Stimulated activated effector memory CD8-positive, alpha-beta T cell treated with anti-CD3 and anti-CD28 coated beads, Interleukin-12 subunit alpha, Interleukin-12 subunit beta, amount 100 ng/mL, for 72 hours (primary cell): ENCODE measurements at regions not wholly inside any gene's neighbourhood (a gene's known extent, or its start where the extent isn't known, plus 50 kb on each side); places are given as distances from the start of the nearest gene placed in this dataset.

Source experiments
- ATAC-seq: fragments of 150-1000 bp; cut with Tn5 transposase; 2 replicates; pipeline ENCODE4 v1.10.0; 2021
- DNase-seq, 2 donors: peaks; one replicate each; pipeline ENCODE4 v3.0.0; 2021 to 2022; ENCODE audit warnings: low spot score in 2 of 2
- H3K27ac Mint-ChIP-seq: one replicate; pipeline ENCODE4 v1.8.0; 2022; ENCODE audit warnings: mild to moderate bottlenecking, mixed read lengths
- H3K36me3 Mint-ChIP-seq: one replicate; pipeline ENCODE4 v1.8.0; 2022; ENCODE audit warnings: mild to moderate bottlenecking, mixed read lengths
- H3K4me1 Mint-ChIP-seq: one replicate; pipeline ENCODE4 v1.8.0; 2022; ENCODE audit warnings: mixed read lengths
- H3K4me3 Mint-ChIP-seq: one replicate; pipeline ENCODE4 v1.8.0; 2022; ENCODE audit warnings: mild to moderate bottlenecking, mixed read lengths
- H3K9me3 Mint-ChIP-seq: one replicate; pipeline ENCODE4 v1.8.0; 2022; ENCODE audit warnings: mixed read lengths

GRCh38 chr1:232376632-232377493 is 253.1 kb downstream of the SIPA1L2 start:
- no peaks in the 10 kb centered on the region for H3K9me3 Mint-ChIP-seq
- DNase-seq (no peak), ATAC-seq (no peak)
- H3K4me1 Mint-ChIP-seq: no peaks in the 10 kb centered on the region
- H3K4me3 Mint-ChIP-seq: no peak overlapping the region
- no peaks in the 10 kb centered on the region for H3K36me3 Mint-ChIP-seq
- no peak overlapping the region for H3K27ac Mint-ChIP-seq

DNA sequence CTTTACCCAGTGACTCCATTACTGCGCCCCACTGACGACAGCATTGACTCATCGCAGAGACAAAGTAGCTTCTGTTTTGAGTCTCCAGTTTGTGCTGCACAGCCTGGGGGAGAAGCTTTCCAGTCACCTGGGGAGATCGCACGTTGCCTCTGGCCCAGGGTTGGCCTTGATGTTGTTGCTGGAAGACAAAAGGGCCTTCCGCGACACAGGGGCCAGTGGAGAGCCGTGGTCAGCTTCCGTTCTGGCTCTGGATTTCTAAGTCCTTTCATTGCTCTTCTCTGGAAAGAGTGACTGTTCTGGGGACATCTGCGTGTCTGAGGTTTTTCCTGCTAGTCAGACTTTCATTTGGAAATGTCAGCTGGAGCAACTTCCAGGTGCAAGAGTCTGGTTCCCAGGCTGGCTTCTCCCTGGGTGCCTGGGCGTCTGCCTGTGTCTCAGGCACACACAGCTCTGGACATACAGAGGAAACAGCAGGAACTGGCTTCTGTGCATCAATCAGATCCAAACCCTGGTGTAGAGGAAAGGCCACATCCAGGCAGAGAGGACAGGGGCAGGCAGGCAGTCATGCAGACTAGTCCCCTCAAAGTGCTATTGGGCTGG is 257.0 kb downstream of the SIPA1L2 start:
- ATAC-seq: no peak
- no peaks in the 10 kb centered on the region for H3K4me1 Mint-ChIP-seq
- no peaks in the 10 kb centered on the region for H3K36me3 Mint-ChIP-seq
- no peak overlapping the region for H3K4me3 Mint-ChIP-seq
- no peak overlapping the region for H3K27ac Mint-ChIP-seq
- no peaks in the 10 kb centered on the region for H3K9me3 Mint-ChIP-seq
- no peak for DNase-seq

DNA sequence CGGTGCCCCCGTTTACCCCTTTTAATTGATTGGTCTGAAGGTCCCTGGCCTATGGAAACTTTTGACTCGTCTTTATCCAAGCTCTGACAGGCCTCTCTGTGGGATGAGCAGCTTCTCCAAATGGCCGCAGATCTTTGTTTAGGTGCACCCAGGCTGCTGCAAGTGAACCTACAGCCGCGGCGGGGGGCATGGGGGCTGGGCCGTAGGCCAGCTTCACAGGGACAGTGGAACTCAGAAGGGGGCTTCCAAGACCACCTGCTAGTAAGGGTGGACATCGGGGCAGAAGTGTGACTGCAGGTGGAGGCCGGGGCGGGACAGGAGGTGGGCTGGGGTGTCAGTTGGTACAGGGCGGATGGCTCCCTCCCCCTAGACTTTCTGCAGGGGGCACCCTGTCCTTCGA is 257.5 kb downstream of the SIPA1L2 start:
- Mint-ChIP-seq H3K4me1 (no peaks in the 10 kb centered on the region), H3K27ac (no peak overlapping the region), H3K4me3 (no peak overlapping the region), H3K36me3 (no peaks in the 10 kb centered on the region), H3K9me3 (no peaks in the 10 kb centered on the region)
- ATAC-seq: peak; percentile 38
- DNase-seq: no peak

DNA sequence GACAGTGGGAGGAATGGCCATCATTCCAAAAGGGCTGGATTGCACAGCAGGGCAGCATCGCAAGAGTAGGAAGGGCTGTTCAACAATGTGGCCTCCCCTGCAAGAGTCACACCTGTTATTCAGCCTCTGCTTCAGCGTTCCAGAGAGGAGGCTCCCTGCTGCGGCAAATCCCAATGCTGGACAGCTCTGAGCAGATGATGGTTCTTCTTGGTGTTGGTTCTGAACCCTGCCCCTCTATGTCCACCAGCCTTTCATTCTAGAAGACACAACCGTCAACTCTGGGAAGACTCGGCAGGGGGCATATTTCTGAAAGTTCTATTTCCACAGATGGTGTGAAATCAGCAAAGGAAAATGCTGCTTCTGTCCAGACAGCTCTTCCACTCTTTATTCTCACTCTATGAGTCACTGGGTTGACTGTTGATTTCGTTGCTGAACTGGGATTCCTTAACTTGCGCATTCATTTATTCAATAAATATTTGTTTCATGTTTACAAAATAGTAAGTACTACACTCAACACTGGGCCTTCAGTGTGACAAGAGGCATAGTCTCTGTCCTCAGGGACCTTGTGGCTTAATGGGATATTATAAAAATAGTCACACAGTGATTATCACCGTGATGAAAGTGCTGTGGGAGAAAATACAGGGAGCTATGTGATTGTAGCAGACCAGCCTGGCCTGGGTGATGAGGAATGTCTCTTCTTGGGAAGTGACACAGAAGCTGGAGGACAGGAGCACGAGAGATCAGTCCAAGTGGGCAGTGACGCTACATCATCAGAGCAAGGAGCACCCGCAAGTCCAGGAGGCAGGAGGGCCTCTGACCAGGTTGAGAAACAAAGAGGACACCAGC is 260.3 kb downstream of the SIPA1L2 start:
- ATAC-seq (no peak), DNase-seq (no peak)
- Mint-ChIP-seq H3K27ac (no peak overlapping the region), H3K9me3 (no peaks in the 10 kb centered on the region), H3K4me1 (no peaks in the 10 kb centered on the region), H3K36me3 (no peaks in the 10 kb centered on the region), H3K4me3 (no peak overlapping the region)

DNA sequence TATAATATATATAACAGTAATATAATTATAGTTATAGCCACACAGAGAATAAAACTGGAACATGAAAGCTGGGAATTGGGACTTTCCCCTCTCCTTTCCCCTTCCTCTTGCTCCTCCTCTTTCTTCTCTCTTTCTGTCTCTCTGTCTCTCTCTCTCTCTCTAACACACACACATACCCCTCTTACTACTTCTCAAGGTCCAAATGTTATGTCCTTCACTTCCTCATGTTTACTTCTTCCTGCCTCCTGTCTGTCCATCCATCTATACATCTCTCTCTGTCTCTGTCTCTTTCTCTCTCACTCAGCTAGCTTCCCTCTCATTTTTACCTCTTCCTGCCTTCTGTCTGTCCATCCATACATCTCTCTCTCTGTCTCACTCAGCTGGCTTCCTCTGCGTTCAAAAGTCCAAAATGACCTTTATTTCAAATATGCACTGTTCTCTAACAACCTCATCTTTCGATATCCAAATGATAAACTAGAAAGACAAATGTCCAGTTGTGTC is 261.1 kb downstream of the SIPA1L2 start:
- ATAC-seq (no peak), DNase-seq (no peak)
- Mint-ChIP-seq H3K9me3 (no peaks in the 10 kb centered on the region), H3K4me3 (no peak overlapping the region), H3K36me3 (no peaks in the 10 kb centered on the region), H3K4me1 (no peaks in the 10 kb centered on the region), H3K27ac (no peak overlapping the region)

DNA sequence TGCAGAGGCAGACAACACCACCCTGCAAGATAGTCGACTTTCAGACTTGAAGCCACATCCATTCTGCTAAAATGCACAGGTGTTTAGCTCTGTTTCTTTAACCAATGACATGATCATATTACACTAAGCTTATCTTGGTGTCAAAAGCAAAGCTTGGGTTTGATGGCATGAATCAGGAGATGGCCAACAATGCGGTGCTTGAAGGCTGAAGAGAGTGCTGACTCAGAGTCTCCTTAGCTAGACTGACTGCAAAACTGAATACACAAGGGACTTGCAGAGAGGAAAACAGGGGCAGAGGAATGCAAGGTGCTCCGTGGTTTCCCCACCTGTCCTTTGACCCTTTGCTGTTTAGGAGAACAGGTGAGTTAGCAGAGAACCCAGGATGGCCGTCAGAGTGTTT is 262.6 kb downstream of the SIPA1L2 start:
- ATAC-seq: no peak
- DNase-seq: no peak
- H3K4me3 Mint-ChIP-seq: no peak overlapping the region
- H3K27ac Mint-ChIP-seq: no peak overlapping the region
- H3K9me3 Mint-ChIP-seq: no peaks in the 10 kb centered on the region
- no peaks in the 10 kb centered on the region for H3K4me1 Mint-ChIP-seq
- no peaks in the 10 kb centered on the region for H3K36me3 Mint-ChIP-seq

GRCh38 chr1:232364654-232365382 is 265.1 kb downstream of the SIPA1L2 start:
- Mint-ChIP-seq H3K4me1 (no peaks in the 10 kb centered on the region), H3K9me3 (no peaks in the 10 kb centered on the region), H3K36me3 (no peaks in the 10 kb centered on the region), H3K4me3 (no peak overlapping the region), H3K27ac (no peak overlapping the region)
- DNase-seq (no peak), ATAC-seq (no peak)

GRCh38 chr1:232363008-232363407 is 266.9 kb downstream of the SIPA1L2 start:
- no peak overlapping the region for H3K4me3 Mint-ChIP-seq
- no peaks in the 10 kb centered on the region for H3K4me1 Mint-ChIP-seq
- H3K36me3 Mint-ChIP-seq: no peaks in the 10 kb centered on the region
- no peak overlapping the region for H3K27ac Mint-ChIP-seq
- ATAC-seq (no peak), DNase-seq (no peak)
- no peaks in the 10 kb centered on the region for H3K9me3 Mint-ChIP-seq

DNA sequence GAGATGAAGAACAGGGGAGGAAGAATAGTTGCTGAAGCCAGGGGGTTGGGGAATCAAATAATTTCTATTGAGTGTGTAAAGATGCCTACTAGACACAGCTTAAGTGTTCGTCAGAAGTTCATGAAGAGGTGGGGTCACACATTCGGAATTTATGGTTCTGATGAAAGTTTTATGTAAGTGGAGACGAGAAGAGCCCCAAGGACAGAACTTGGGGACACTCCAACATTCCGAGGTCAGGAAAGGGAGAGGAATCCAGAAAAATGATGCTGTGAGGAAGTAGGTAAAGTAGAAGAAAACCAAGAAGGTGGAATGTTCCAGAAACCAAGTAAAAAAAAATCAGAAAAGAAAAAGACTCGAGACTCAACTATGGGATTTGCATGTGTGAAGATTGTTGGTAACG is 272.5 kb downstream of the SIPA1L2 start:
- no peaks in the 10 kb centered on the region for H3K4me1 Mint-ChIP-seq
- DNase-seq: no peak
- no peak for ATAC-seq
- no peak overlapping the region for H3K27ac Mint-ChIP-seq
- H3K4me3 Mint-ChIP-seq: no peak overlapping the region
- H3K9me3 Mint-ChIP-seq: no peaks in the 10 kb centered on the region
- no peaks in the 10 kb centered on the region for H3K36me3 Mint-ChIP-seq

- no peak for ATAC-seq
Measured at GRCh38 chr1:232355162-232356006, 274.5 kb downstream of the SIPA1L2 start.

GRCh38 chr1:232353001-232353400 is 276.9 kb downstream of the SIPA1L2 start:
- Mint-ChIP-seq H3K27ac (no peak overlapping the region), H3K36me3 (no peaks in the 10 kb centered on the region), H3K9me3 (no peaks in the 10 kb centered on the region), H3K4me3 (no peak overlapping the region), H3K4me1 (no peaks in the 10 kb centered on the region)
- DNase-seq: no peak
- no peak for ATAC-seq

More at GRCh38 chr1:232355162-232356006, 274.5 kb downstream of the SIPA1L2 start:
- no peak overlapping the region for H3K27ac Mint-ChIP-seq
- H3K4me1 Mint-ChIP-seq: no peaks in the 10 kb centered on the region
- H3K9me3 Mint-ChIP-seq: no peaks in the 10 kb centered on the region
- DNase-seq: no peak
- H3K4me3 Mint-ChIP-seq: no peak overlapping the region
- no peaks in the 10 kb centered on the region for H3K36me3 Mint-ChIP-seq

GRCh38 chr1:232352366-232352765 is 277.6 kb downstream of the SIPA1L2 start:
- ATAC-seq (no peak), DNase-seq (no peak)
- H3K27ac Mint-ChIP-seq: no peak overlapping the region
- no peaks in the 10 kb centered on the region for H3K9me3 Mint-ChIP-seq
- no peaks in the 10 kb centered on the region for H3K4me1 Mint-ChIP-seq
- no peaks in the 10 kb centered on the region for H3K36me3 Mint-ChIP-seq
- no peak overlapping the region for H3K4me3 Mint-ChIP-seq

GRCh38 chr1:232351335-232351734 is 278.6 kb downstream of the SIPA1L2 start:
- Mint-ChIP-seq H3K9me3 (no peaks in the 10 kb centered on the region), H3K27ac (no peak overlapping the region), H3K36me3 (no peaks in the 10 kb centered on the region), H3K4me1 (no peaks in the 10 kb centered on the region), H3K4me3 (no peak overlapping the region)
- DNase-seq (no peak), ATAC-seq (no peak)

- no peak for DNase-seq
- H3K4me1 Mint-ChIP-seq: no peaks in the 10 kb centered on the region
Measured at GRCh38 chr1:232346844-232347243, 283.1 kb downstream of the SIPA1L2 start.

More at GRCh38 chr1:232346844-232347243, 283.1 kb downstream of the SIPA1L2 start:
- no peak for ATAC-seq
- Mint-ChIP-seq H3K36me3 (no peaks in the 10 kb centered on the region), H3K9me3 (peaks cover 10% of the 10 kb centered on the region), H3K27ac (no peak overlapping the region), H3K4me3 (no peak overlapping the region)
